GM12874 (cell line): ENCODE measurements at regions not wholly inside any gene's neighbourhood (a gene's known extent, or its start where the extent isn't known, plus 50 kb on each side); places are given as distances from the start of the nearest gene placed in this dataset.

Experiments
- CTCF ChIP-seq: IDR thresholded peaks from 2 replicates; pipeline ENCODE4 v1.5.1; 2011; ENCODE audit warnings: low read depth, mild to moderate bottlenecking, control low read depth, low read length, moderate library complexity; ENCODE audit not compliant: insufficient read depth

GRCh38 chr9:16331031-16331430 lies 539.4 kb downstream of the BNC2 start:
- TF ChIP-seq CTCF, result no peak

- no peak for TF ChIP-seq CTCF
Observed at GRCh38 chr9:16331527-16331926, 538.9 kb downstream of the BNC2 start.

DNA sequence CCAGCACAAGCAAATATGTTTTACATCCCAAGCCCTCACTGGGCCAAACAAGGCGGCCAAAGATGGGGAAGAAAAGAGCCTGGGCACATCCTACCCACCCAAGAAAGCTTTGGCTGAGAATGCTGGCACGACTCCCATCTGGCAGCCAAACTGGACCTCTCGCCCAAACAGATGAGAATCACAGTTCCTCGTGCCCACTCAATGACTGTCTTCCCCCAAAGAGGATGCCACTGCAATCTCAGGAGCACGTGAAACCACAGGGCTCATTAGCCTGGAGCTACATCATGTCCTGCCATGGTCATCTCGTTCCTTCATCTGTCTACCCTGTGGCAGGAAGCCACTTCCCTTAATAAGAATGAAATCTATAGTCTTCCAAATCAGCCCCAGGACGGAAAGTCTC lies 536.8 kb downstream of the BNC2 start:
- TF ChIP-seq CTCF, result no peak

DNA sequence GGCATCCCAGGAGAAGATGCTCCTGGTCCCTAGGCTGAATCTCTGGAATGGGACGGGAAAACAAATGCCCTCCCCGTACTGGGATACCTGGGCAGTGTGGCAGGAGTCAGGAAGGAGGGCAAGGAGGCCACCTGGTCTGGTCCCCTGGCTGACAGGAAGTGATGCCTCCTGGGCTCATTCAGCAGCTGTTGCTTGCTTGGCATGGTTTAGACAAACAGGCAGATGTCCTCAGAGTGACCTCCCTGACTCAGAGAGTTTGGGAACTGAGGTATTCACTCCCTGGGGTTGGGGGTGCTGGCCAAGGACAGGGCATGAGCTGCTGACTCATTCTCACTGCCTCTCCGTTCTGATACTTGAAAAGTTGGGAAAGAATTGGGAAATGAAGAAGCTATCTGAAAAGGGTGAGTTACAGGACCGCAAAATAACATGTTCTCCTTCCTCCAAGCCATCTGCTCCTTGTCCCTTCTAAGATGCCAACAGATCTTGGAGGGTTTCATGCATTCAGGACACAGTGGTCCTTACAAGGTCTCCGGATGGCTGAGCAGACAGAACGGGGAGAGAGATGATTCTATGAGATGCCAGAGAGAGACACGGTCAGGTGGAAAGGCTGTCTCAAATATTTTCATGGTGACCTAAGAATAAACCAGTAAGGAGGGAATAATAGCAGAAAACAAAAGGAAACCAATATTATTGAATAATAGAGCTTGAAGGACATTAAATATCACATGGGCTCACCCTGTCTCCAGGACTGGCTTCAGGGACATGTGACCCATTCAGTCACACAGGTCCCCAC lies 534.5 kb downstream of the BNC2 start:
- TF ChIP-seq CTCF, result no peak

DNA sequence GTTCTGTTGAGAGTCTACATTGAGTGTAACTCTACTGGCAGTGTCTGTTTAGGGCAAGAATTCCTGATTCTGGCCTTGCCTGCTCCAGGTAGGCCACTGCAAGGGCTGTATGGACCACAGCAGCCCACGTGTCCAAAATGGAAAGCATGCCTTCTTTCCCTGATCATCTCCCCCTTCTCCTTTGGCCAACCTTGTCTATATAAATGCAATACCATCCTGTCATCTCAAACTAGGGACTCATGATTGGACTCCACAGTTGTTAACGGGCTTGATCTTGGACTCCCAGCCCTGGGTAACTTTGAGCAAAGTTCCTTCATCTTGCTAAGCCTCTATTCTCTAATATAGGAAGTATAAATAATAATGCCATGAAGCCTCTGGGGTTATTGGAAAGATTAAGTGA lies 533.6 kb downstream of the BNC2 start:
- TF ChIP-seq CTCF, result no peak

- no peak for TF ChIP-seq CTCF
Observed at GRCh38 chr9:16337322-16338029, 533.0 kb downstream of the BNC2 start.

GRCh38 chr9:16341177-16341576 lies 529.3 kb downstream of the BNC2 start:
- TF ChIP-seq CTCF, result no peak
